ENCODE measurements at regions not wholly inside any gene's neighbourhood (a gene's known extent, or its start where the extent isn't known, plus 50 kb on each side); places are given as distances from the start of the nearest gene placed in this dataset.

DNA sequence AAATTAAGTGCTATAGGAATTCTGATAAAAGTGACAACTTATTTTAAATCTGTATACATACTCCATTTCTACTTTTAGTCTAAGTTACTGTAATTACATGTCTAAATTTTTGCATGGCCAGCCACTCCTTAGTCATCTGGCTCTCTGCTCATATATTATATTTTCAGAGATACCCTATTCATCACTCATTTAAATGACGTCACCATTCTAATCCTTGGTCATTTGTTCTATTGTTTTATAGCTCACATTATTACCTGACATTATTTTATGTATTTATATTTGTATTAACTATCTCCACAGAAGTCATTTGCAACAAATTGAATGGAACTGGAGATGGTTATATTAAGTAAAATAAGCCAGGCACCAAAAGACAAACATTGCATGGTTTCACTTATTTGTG lies 179.6 kb upstream of the CXorf51A start:
- TF ChIP-seq ESRRA (IDR thresholded peaks at IDR 0.05; ENCODE audit: low read length) (no peak), RCOR1 (conservative IDR thresholded peaks at IDR 0.05; ENCODE audit: low read depth, low read length) (no peak)
- TF ChIP-seq, protein P1, sequence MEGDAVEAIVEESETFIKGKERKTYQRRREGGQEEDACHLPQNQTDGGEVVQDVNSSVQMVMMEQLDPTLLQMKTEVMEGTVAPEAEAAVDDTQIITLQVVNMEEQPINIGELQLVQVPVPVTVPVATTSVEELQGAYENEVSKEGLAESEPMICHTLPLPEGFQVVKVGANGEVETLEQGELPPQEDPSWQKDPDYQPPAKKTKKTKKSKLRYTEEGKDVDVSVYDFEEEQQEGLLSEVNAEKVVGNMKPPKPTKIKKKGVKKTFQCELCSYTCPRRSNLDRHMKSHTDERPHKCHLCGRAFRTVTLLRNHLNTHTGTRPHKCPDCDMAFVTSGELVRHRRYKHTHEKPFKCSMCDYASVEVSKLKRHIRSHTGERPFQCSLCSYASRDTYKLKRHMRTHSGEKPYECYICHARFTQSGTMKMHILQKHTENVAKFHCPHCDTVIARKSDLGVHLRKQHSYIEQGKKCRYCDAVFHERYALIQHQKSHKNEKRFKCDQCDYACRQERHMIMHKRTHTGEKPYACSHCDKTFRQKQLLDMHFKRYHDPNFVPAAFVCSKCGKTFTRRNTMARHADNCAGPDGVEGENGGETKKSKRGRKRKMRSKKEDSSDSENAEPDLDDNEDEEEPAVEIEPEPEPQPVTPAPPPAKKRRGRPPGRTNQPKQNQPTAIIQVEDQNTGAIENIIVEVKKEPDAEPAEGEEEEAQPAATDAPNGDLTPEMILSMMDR (IDR thresholded peaks at IDR 0.05 in 2 of 3, conservative IDR thresholded peaks at IDR 0.05 in 1 of 3; ENCODE audit: control insufficient read depth in 2 of 3, extremely low read depth in 1 of 3, insufficient read depth in 1 of 3, low read depth in 3 of 3, low read length in 3 of 3) = no peak

Measured in GM12878 (cell line).